Colonic mucosa (tissue), 4 donors: ENCODE measurements at regions not wholly inside any gene's neighbourhood (a gene's known extent, or its start where the extent isn't known, plus 50 kb on each side); places are given as distances from the start of the nearest gene placed in this dataset.

Source experiments
- DNase-seq: peaks from one replicate; pipeline ENCODE4 v3.0.0-alpha.2; 2020
- H3K27ac ChIP-seq: fragments of 200-600 bp; one replicate; pipeline ENCODE4 v1.8.0; 2021
- H3K27me3 ChIP-seq: fragments of 200-600 bp; one replicate; pipeline ENCODE4 v1.8.0; 2021
- H3K36me3 ChIP-seq: fragments of 200-600 bp; one replicate; pipeline ENCODE4 v1.8.0; 2021
- H3K4me1 ChIP-seq: fragments of 200-600 bp; one replicate; pipeline ENCODE4 v1.8.0; 2021; ENCODE audit warnings: mild to moderate bottlenecking
- H3K4me3 ChIP-seq: fragments of 200-600 bp; one replicate; pipeline ENCODE4 v1.8.0; 2021
- H3K9ac ChIP-seq, 2 donors: one replicate each; pipeline ENCODE4 v1.7.0; 2013; ENCODE audit warnings: control low read depth in 2 of 2, low read depth in 2 of 2, low read length in 2 of 2
- H3K9me3 ChIP-seq: fragments of 200-600 bp; one replicate; pipeline ENCODE4 v1.8.0; 2021
- CTCF ChIP-seq: fragments of 200-600 bp; IDR thresholded peaks from one replicate; pipeline ENCODE4 v1.8.0; 2022; ENCODE audit warnings: antibody characterized with exemption, mild to moderate bottlenecking
- intact Hi-C: fragments of 100-400 bp; cut with DNase I; formaldehyde crosslinking; loops from one replicate; pipeline ENCODE4 v1.14.1; 2022
- donor health status: healthy.
- donor health status: DM: no; HTN: no; CAD: no.
- donor health status: DM: no; HTN: no; CAD: no.

- intact Hi-C loops: no loop called here
- Histone ChIP-seq H3K9ac (no peak overlapping the region), H3K9me3 (no peaks in the 10 kb centered on the region), H3K4me3 (no peak overlapping the region), H3K36me3 (no peaks in the 10 kb centered on the region), H3K4me1 (no peaks in the 10 kb centered on the region), H3K27ac (no peak overlapping the region), H3K27me3 (no peaks in the 10 kb centered on the region)
- DNase-seq: no peak
- TF ChIP-seq CTCF: no peak
Measured at GRCh38 chr13:103908911-103909310, 842.7 kb upstream of the SLC10A2 start.

- Histone ChIP-seq H3K27ac (no peak overlapping the region), H3K9me3 (no peaks in the 10 kb centered on the region), H3K9ac (no peak overlapping the region), H3K4me1 (no peaks in the 10 kb centered on the region), H3K36me3 (no peaks in the 10 kb centered on the region), H3K27me3 (no peaks in the 10 kb centered on the region), H3K4me3 (no peak overlapping the region)
- no peak for DNase-seq
- TF ChIP-seq CTCF: no peak
- intact Hi-C loops: no loop called here
Measured at GRCh38 chr13:103908274-103908673, 842.1 kb upstream of the SLC10A2 start.

- H3K9ac ChIP-seq: no peak overlapping the region
- intact Hi-C loops: no loop called here
- no peak overlapping the region for H3K4me3 ChIP-seq
- H3K4me1 ChIP-seq: no peaks in the 10 kb centered on the region
- TF ChIP-seq CTCF: no peak
- DNase-seq: no peak
- H3K27ac ChIP-seq: no peak overlapping the region
- no peaks in the 10 kb centered on the region for H3K36me3 ChIP-seq
- H3K9me3 ChIP-seq: no peaks in the 10 kb centered on the region
- no peaks in the 10 kb centered on the region for H3K27me3 ChIP-seq
Measured at GRCh38 chr13:103903790-103904189, 837.6 kb upstream of the SLC10A2 start.

GRCh38 chr13:103898481-103898880, 832.3 kb upstream of the SLC10A2 start:
- no peak for DNase-seq
- Histone ChIP-seq H3K4me3 (no peak overlapping the region), H3K4me1 (no peaks in the 10 kb centered on the region), H3K27ac (no peak overlapping the region), H3K9ac (no peak overlapping the region), H3K36me3 (no peaks in the 10 kb centered on the region), H3K27me3 (no peaks in the 10 kb centered on the region), H3K9me3 (no peaks in the 10 kb centered on the region)
- intact Hi-C loops: no loop called here
- TF ChIP-seq CTCF: no peak

- H3K4me3 ChIP-seq: no peak overlapping the region
- no peaks in the 10 kb centered on the region for H3K36me3 ChIP-seq
- no peak overlapping the region for H3K9ac ChIP-seq
- H3K27me3 ChIP-seq: no peaks in the 10 kb centered on the region
- TF ChIP-seq CTCF: no peak
- intact Hi-C loops: no loop called here
- no peak for DNase-seq
- no peaks in the 10 kb centered on the region for H3K4me1 ChIP-seq
- H3K9me3 ChIP-seq: no peaks in the 10 kb centered on the region
- H3K27ac ChIP-seq: no peak overlapping the region
Measured at GRCh38 chr13:103895835-103896531, 829.8 kb upstream of the SLC10A2 start.
